ENCODE measurements at regions not wholly inside any gene's neighbourhood (a gene's known extent, or its start where the extent isn't known, plus 50 kb on each side); places are given as distances from the start of the nearest gene placed in this dataset.
"Not testable (repeated sequence)": the region's sequence is repeated elsewhere in the genome, so short reads cannot be mapped to it uniquely, and the experiment has no call there.

GRCh38 chr7:82669141-82669540 is 225.6 kb upstream of the CACNA2D1 start:
- H3K27me3 Mint-ChIP-seq (ENCODE audit: unreplicated experiment) = no peaks in the 10 kb centered on the region
- H3K4me3 Mint-ChIP-seq (ENCODE audit: unreplicated experiment) = no peak overlapping the region
- no peak for TF ChIP-seq CTCF (IDR thresholded peaks at IDR 0.05; ENCODE audit: unreplicated experiment)
- DNase-seq (ENCODE audit: low spot score) = no peak
- H3K9me3 Mint-ChIP-seq (ENCODE audit: unreplicated experiment) = no peaks in the 10 kb centered on the region
- no peaks in the 10 kb centered on the region for H3K4me1 Mint-ChIP-seq (ENCODE audit: unreplicated experiment)
- H3K36me3 Mint-ChIP-seq (ENCODE audit: low read depth, unreplicated experiment) = no peaks in the 10 kb centered on the region
- H3K27ac Mint-ChIP-seq (ENCODE audit: unreplicated experiment) = no peak overlapping the region

- no peaks in the 10 kb centered on the region for H3K36me3 Mint-ChIP-seq (ENCODE audit: low read depth, unreplicated experiment)
- no peak overlapping the region for H3K27ac Mint-ChIP-seq (ENCODE audit: unreplicated experiment)
- DNase-seq (ENCODE audit: low spot score) = no peak
- H3K9me3 Mint-ChIP-seq (ENCODE audit: unreplicated experiment) = no peaks in the 10 kb centered on the region
- TF ChIP-seq CTCF (IDR thresholded peaks at IDR 0.05; ENCODE audit: unreplicated experiment) = no peak
- no peak overlapping the region for H3K4me3 Mint-ChIP-seq (ENCODE audit: unreplicated experiment)
- H3K4me1 Mint-ChIP-seq (ENCODE audit: unreplicated experiment) = no peaks in the 10 kb centered on the region
- H3K27me3 Mint-ChIP-seq (ENCODE audit: unreplicated experiment) = no peaks in the 10 kb centered on the region
Observed at GRCh38 chr7:82668676-82669075, 225.1 kb upstream of the CACNA2D1 start.

- no peaks in the 10 kb centered on the region for H3K4me1 Mint-ChIP-seq (ENCODE audit: unreplicated experiment)
- no peaks in the 10 kb centered on the region for H3K9me3 Mint-ChIP-seq (ENCODE audit: unreplicated experiment)
- DNase-seq (ENCODE audit: low spot score) = no peak
- no peak overlapping the region for H3K4me3 Mint-ChIP-seq (ENCODE audit: unreplicated experiment)
- no peak overlapping the region for H3K27ac Mint-ChIP-seq (ENCODE audit: unreplicated experiment)
- no peaks in the 10 kb centered on the region for H3K27me3 Mint-ChIP-seq (ENCODE audit: unreplicated experiment)
- TF ChIP-seq CTCF (IDR thresholded peaks at IDR 0.05; ENCODE audit: unreplicated experiment) = no peak
- H3K36me3 Mint-ChIP-seq (ENCODE audit: low read depth, unreplicated experiment) = no peaks in the 10 kb centered on the region
Observed at GRCh38 chr7:82665966-82666507, 222.5 kb upstream of the CACNA2D1 start.

GRCh38 chr7:82655965-82656364 is 212.4 kb upstream of the CACNA2D1 start:
- no peaks in the 10 kb centered on the region for H3K36me3 Mint-ChIP-seq (ENCODE audit: low read depth, unreplicated experiment)
- H3K27me3 Mint-ChIP-seq (ENCODE audit: unreplicated experiment) = no peaks in the 10 kb centered on the region
- H3K4me1 Mint-ChIP-seq (ENCODE audit: unreplicated experiment) = no peaks in the 10 kb centered on the region
- H3K4me3 Mint-ChIP-seq (ENCODE audit: unreplicated experiment) = no peak overlapping the region
- no peak overlapping the region for H3K27ac Mint-ChIP-seq (ENCODE audit: unreplicated experiment)
- H3K9me3 Mint-ChIP-seq (ENCODE audit: unreplicated experiment) = no peaks in the 10 kb centered on the region
- no peak for TF ChIP-seq CTCF (IDR thresholded peaks at IDR 0.05; ENCODE audit: unreplicated experiment)
- no peak for DNase-seq (ENCODE audit: low spot score)

GRCh38 chr7:82650095-82650494 is 206.5 kb upstream of the CACNA2D1 start:
- DNase-seq (ENCODE audit: low spot score); H3K36me3 Mint-ChIP-seq (ENCODE audit: low read depth, unreplicated experiment); H3K27ac Mint-ChIP-seq (ENCODE audit: unreplicated experiment); H3K4me3 Mint-ChIP-seq (ENCODE audit: unreplicated experiment); H3K4me1 Mint-ChIP-seq (ENCODE audit: unreplicated experiment); H3K27me3 Mint-ChIP-seq (ENCODE audit: unreplicated experiment); H3K9me3 Mint-ChIP-seq (ENCODE audit: unreplicated experiment): not testable (repeated sequence)
